IMR-90 (cell line): ENCODE measurements at regions not wholly inside any gene's neighbourhood (a gene's known extent, or its start where the extent isn't known, plus 50 kb on each side); places are given as distances from the start of the nearest gene placed in this dataset.

Source experiments
- BHLHE40 ChIP-seq: fragments of 150-350 bp; IDR thresholded peaks from 2 replicates; pipeline ENCODE4 v1.6.1; 2016; ENCODE audit warnings: mild to moderate bottlenecking, low read depth, low read length
- CEBPB ChIP-seq: IDR thresholded peaks from 2 replicates; pipeline ENCODE4 v1.6.1; 2012; ENCODE audit warnings: low read depth, low read length, improper control_type of control experiment
- CTCF ChIP-seq: conservative IDR thresholded peaks from 2 replicates; pipeline ENCODE4 v1.5.1; 2012; ENCODE audit warnings: mild to moderate bottlenecking, low read depth, low read length, improper control_type of control experiment
- MAFK ChIP-seq: IDR thresholded peaks from 2 replicates; pipeline ENCODE4 v1.6.1; 2012; ENCODE audit warnings: low read depth, low read length, improper control_type of control experiment
- MXI1 ChIP-seq: IDR thresholded peaks from 2 replicates; pipeline ENCODE4 v1.6.1; 2012; ENCODE audit warnings: low read depth, mild to moderate bottlenecking, low read length, moderate library complexity, borderline replicate concordance
- POLR2A ChIP-seq: IDR thresholded peaks from 2 replicates; pipeline ENCODE4 v1.6.1; 2012; ENCODE audit warnings: mild to moderate bottlenecking, low read depth, low read length
- RAD21 ChIP-seq: IDR thresholded peaks from 2 replicates; pipeline ENCODE4 v1.6.1; 2012; ENCODE audit warnings: low read length, improper control_type of control experiment
- RFX5 ChIP-seq: IDR thresholded peaks from 2 replicates; pipeline ENCODE4 v1.8.0; 2012; ENCODE audit warnings: low read depth, mild to moderate bottlenecking, low read length, moderate library complexity
- SMC3 ChIP-seq: fragments of 150-350 bp; IDR thresholded peaks from 2 replicates; pipeline ENCODE4 v1.6.1; 2016; ENCODE audit warnings: low read depth, mild to moderate bottlenecking, antibody characterized with exemption, low read length, moderate library complexity

- TF ChIP-seq CEBPB (no peak), POLR2A (no peak), CTCF (no peak), BHLHE40 (no peak), RAD21 (no peak), RFX5 (no peak), MXI1 (no peak), MAFK (no peak), SMC3 (no peak)
Measured at GRCh38 chr17:79171188-79171587, 96.6 kb downstream of the ENGASE start.
